ENCODE measurements at regions not wholly inside any gene's neighbourhood (a gene's known extent, or its start where the extent isn't known, plus 50 kb on each side); places are given as distances from the start of the nearest gene placed in this dataset.

DNA sequence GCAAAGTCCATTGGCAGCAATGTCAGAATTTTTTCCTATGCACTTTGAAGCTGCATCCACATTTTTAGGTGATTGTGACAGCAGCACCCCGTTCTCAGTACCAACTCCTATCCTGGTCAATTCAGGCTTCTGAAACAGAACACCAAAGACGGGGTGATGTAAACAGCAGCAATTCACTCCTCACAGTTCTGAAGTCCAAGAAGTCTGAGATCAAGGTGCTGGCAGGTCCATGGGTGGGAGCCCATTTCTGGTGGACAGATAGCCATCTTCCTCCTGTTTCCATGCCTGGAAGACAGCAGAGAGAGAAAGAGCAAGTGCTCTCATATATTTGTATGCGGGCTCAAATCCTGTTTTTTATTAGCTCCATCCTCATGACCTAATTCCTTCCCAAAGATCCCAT lies 471.2 kb downstream of the BRD1 start:
- DNase-seq (ENCODE audit: low read depth, low spot score), result no peak
- Histone ChIP-seq H3K36me3 (ENCODE audit: insufficient read depth, low read length) (no peaks in the 10 kb centered on the region), H3K4me3 (no peak overlapping the region), H3K27ac (no peak overlapping the region), H3K9ac (ENCODE audit: insufficient read length) (no peak overlapping the region), H3K9me3 (ENCODE audit: low read depth, low read length) (no peaks in the 10 kb centered on the region)
- TF ChIP-seq FOXP2 (optimal IDR thresholded peaks at IDR 0.05; ENCODE audit: control extremely low read depth, extremely low read length, insufficient read depth) (no peak), POLR2AphosphoS5 (IDR thresholded peaks at IDR 0.05; ENCODE audit: borderline replicate concordance, low read depth, low read length) (no peak), EZH2 (IDR thresholded peaks at IDR 0.05) (no peak)

DNA sequence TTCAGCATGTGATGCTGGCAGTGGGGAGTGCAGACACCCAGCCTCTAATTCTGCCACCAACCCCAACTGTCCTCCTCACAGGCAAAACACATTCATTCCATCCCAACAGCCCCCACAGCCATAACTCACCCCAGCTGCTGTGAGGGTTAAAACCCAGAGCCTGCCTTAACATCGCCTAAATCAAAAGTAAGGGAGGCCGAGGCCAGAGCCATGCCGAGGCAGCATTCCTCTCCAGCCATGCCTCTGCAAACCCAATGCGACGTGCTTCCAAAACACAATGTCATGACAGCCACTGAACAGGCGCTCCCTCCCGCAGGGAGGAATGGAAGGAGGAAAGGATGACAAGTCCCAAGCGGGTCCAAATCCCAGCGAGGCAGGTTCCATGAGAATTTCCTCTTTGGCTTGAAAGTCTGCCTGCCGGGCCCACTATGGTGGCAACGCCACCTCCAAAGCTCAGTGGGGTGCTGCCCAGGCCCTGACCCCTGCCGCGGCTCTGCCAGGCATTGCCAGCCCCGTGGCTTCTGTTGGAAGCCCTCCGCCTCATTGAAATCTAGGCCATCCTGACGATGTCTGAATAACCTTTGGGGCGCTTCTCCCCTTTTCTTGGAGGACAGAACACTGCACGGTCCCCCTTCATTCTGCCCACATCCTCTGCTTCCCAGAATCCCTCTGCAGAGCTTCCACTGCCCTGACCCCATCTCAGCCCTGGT lies 472.3 kb downstream of the BRD1 start:
- Histone ChIP-seq H3K27ac (no peak overlapping the region), H3K9ac (ENCODE audit: insufficient read length) (no peak overlapping the region), H3K36me3 (ENCODE audit: insufficient read depth, low read length) (no peaks in the 10 kb centered on the region), H3K9me3 (ENCODE audit: low read depth, low read length) (no peaks in the 10 kb centered on the region), H3K4me3 (no peak overlapping the region)
- TF ChIP-seq FOXP2 (optimal IDR thresholded peaks at IDR 0.05; ENCODE audit: control extremely low read depth, extremely low read length, insufficient read depth) (no peak), POLR2AphosphoS5 (IDR thresholded peaks at IDR 0.05; ENCODE audit: borderline replicate concordance, low read depth, low read length) (no peak), EZH2 (IDR thresholded peaks at IDR 0.05) (no peak)
- no peak for DNase-seq (ENCODE audit: low read depth, low spot score)

DNA sequence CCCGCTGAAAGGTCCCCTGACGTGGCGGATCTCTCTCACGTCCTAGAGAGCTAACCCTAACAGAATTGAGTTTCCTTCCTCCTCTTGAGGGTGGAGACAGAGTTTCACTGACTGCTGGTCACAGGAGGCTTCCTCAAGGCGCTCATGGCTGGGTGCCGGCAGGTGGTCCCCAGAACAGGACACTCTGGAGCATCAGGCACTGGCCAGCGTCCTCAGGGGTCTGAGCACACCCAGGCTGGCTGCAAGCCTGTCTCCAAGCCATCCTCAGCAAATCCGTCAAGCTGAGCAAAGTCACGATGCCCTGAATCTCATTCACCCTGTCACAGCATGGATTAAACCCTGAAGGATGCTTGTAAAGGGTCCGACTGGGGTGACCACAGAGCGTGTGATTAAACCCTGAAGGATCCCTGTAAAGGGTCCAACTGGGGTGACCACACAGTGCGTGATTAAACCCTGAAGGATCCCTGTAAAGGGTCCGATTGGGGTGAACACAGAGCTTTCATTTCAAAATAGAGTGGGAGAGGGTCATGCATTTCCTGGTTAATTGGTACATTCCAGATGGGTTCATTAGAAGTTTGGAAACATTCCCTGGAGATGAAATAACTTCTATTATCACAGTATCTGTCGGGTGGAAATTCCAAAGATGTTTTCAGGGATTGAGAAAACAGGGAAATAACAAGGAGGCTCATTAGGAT lies 473.0 kb downstream of the BRD1 start:
- H3K9ac ChIP-seq (ENCODE audit: insufficient read length), result no peak overlapping the region

DNA sequence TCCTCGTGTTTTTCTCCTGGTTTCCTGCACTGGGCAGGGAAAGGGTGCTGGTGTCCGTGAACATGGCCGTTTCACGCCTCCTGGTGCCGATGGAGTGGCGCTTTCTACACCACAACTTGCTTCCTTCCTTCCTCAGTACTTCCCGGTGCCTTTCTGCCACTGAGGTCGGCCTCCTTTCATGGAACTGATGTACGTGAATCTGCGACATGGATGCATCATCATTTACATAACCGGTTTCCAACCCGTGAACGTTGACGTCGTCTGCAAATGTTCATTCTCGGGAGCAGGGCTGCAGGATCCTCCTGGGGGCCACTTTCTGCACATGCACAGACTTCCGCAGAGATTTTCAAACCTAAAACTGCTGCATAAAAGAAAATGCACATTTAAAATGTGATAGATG lies 474.4 kb downstream of the BRD1 start:
- Histone ChIP-seq H3K9ac (ENCODE audit: insufficient read length) (no peak overlapping the region), H3K27ac (no peak overlapping the region), H3K4me3 (no peak overlapping the region)

More for the DNA sequence above, 473.0 kb downstream of the BRD1 start:
- Histone ChIP-seq H3K4me3 (no peak overlapping the region), H3K27ac (no peak overlapping the region), H3K36me3 (ENCODE audit: insufficient read depth, low read length) (no peaks in the 10 kb centered on the region), H3K9me3 (ENCODE audit: low read depth, low read length) (no peaks in the 10 kb centered on the region)
- TF ChIP-seq FOXP2 (optimal IDR thresholded peaks at IDR 0.05; ENCODE audit: control extremely low read depth, extremely low read length, insufficient read depth) (no peak), POLR2AphosphoS5 (IDR thresholded peaks at IDR 0.05; ENCODE audit: borderline replicate concordance, low read depth, low read length) (no peak), EZH2 (IDR thresholded peaks at IDR 0.05) (no peak)
- no peak for DNase-seq (ENCODE audit: low read depth, low spot score)

DNA sequence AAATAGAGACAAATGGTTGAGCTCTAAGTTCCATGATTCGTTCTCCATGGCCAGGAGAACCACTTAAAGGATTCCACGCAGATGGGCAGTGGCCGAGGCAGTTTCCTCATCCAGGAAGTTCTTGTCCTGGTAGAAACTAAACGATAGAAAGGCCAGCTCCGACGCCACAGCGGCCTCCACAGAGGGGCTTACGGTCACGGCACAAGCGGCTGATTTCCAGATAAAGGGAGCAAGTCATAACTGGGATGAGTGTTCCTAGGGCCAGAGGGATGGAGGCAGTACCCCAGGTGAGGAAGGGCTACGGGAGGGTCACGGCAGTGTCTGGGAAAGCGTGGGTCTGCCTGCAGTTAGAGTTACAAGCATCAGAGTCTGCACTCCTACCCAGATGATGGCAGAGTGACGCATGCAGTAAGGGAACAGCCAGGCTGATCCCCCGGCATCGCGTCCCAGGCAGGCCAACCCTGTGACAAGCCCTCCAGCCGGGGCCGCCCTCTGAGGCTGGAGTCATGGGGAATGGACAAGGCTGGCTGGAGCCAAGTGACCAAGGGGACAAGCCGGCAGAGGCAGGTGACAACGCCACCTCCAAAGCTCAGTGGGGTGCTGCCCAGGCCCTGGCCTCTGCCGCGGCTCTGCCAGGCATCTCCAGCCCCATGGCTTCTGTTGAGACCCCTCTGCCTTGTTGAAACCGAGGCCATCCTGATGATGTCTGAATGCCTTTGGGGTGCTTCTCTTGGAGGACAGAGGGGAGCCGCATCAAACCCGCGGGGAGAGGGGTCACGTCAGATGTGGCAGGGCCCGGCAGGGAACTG lies 475.1 kb downstream of the BRD1 start:
- Histone ChIP-seq H3K4me3 (no peak overlapping the region), H3K27ac (no peak overlapping the region), H3K36me3 (ENCODE audit: insufficient read depth, low read length) (no peaks in the 10 kb centered on the region), H3K9me3 (ENCODE audit: low read depth, low read length) (no peaks in the 10 kb centered on the region), H3K9ac (ENCODE audit: insufficient read length) (no peak overlapping the region)
- TF ChIP-seq POLR2AphosphoS5 (IDR thresholded peaks at IDR 0.05; ENCODE audit: borderline replicate concordance, low read depth, low read length), result no peak
- TF ChIP-seq FOXP2 (optimal IDR thresholded peaks at IDR 0.05; ENCODE audit: control extremely low read depth, extremely low read length, insufficient read depth), result no peak
- no peak for TF ChIP-seq EZH2 (IDR thresholded peaks at IDR 0.05)
- no peak for DNase-seq (ENCODE audit: low read depth, low spot score)

More for the DNA sequence above, 474.4 kb downstream of the BRD1 start:
- DNase-seq (ENCODE audit: low read depth, low spot score), result no peak
- H3K36me3 ChIP-seq (ENCODE audit: insufficient read depth, low read length), result no peaks in the 10 kb centered on the region
- H3K9me3 ChIP-seq (ENCODE audit: low read depth, low read length), result no peaks in the 10 kb centered on the region
- TF ChIP-seq FOXP2 (optimal IDR thresholded peaks at IDR 0.05; ENCODE audit: control extremely low read depth, extremely low read length, insufficient read depth), result no peak
- no peak for TF ChIP-seq EZH2 (IDR thresholded peaks at IDR 0.05)

DNA sequence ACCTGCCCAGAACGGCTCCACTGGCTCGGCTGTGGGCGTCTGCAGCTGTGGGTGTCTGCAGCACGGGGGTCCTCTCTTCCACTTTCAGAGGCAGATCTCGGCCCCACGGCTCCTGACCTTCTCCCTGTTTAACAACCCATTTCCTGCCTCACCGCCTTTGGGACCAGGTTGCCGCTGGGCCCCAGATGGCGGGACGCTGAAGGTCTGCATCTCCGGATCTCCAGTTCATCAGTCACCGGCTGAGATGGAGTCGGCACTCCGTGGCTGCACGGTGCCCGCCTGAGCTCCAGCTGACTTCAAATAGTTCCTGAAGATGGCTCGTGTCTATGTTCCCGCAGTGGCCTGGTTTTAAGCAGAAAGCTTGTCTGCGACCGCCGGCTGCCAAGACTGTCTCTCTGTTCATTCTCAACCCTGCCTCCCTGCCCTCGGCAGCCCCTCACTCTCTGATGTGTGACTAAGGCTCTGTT lies 475.9 kb downstream of the BRD1 start:
- Histone ChIP-seq H3K9ac (ENCODE audit: insufficient read length) (no peak overlapping the region), H3K27ac (no peak overlapping the region), H3K4me3 (no peak overlapping the region), H3K9me3 (ENCODE audit: low read depth, low read length) (no peaks in the 10 kb centered on the region), H3K36me3 (ENCODE audit: insufficient read depth, low read length) (no peaks in the 10 kb centered on the region)
- no peak for DNase-seq (ENCODE audit: low read depth, low spot score)
- no peak for TF ChIP-seq POLR2AphosphoS5 (IDR thresholded peaks at IDR 0.05; ENCODE audit: borderline replicate concordance, low read depth, low read length)
- TF ChIP-seq FOXP2 (optimal IDR thresholded peaks at IDR 0.05; ENCODE audit: control extremely low read depth, extremely low read length, insufficient read depth), result no peak
- TF ChIP-seq EZH2 (IDR thresholded peaks at IDR 0.05), result no peak

DNA sequence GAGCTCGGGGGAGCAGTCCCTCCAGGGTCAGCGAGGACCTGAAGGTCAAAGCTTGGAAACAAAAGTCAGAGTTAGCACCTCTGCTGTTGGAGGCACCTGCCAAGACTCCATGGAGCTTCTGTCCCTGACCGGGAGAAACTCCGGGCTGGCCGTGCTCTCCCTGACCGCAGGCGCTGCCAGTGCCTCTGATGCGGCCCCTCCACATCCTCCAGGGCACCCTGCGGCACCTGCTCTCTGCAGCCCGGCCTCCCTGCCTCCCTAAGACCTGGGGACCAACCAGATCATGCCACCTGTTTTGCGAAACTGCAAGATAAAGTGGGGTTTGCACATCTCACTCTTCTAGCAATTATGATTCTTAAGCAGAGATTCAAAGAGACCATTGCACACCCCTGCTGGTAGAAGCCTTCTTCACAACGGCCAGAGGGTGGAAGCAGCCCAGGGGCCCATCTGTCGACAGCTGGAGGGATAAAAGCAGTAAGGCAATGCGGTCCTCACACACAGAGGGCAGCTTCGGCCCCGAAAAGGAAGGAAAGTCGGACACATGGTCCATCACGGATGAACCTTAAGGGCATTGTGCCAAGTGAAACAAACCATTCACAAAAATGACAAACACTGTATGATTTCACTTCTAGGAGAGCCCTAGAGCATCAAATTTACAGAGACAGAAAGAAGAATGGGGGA lies 477.1 kb downstream of the BRD1 start:
- no peaks in the 10 kb centered on the region for H3K9me3 ChIP-seq (ENCODE audit: low read depth, low read length)
- no peak for TF ChIP-seq POLR2AphosphoS5 (IDR thresholded peaks at IDR 0.05; ENCODE audit: borderline replicate concordance, low read depth, low read length)
- no peak for TF ChIP-seq FOXP2 (optimal IDR thresholded peaks at IDR 0.05; ENCODE audit: control extremely low read depth, extremely low read length, insufficient read depth)
- TF ChIP-seq EZH2 (IDR thresholded peaks at IDR 0.05), result no peak
- DNase-seq (ENCODE audit: low read depth, low spot score), result no peak
- no peak overlapping the region for H3K27ac ChIP-seq
- no peak overlapping the region for H3K4me3 ChIP-seq
- H3K9ac ChIP-seq (ENCODE audit: insufficient read length), result no peak overlapping the region
- no peaks in the 10 kb centered on the region for H3K36me3 ChIP-seq (ENCODE audit: insufficient read depth, low read length)
